Activated CD8-positive, alpha-beta memory T cell treated with anti-CD3 and anti-CD28 coated beads, Interleukin-2, amount 10 ng/mL, durations not matched to agents 7 days and 5 days (primary cell): ENCODE measurements at regions not wholly inside any gene's neighbourhood (a gene's known extent, or its start where the extent isn't known, plus 50 kb on each side); places are given as distances from the start of the nearest gene placed in this dataset.

Experiments
- ATAC-seq: fragments of 150-1000 bp; cut with Tn5 transposase; one replicate; pipeline ENCODE4 v1.10.0; 2021; ENCODE audit warnings: moderate library complexity
- CTCF ChIA-PET: fragments of 350-600 bp; sonication (Branson Sonifier 250); formaldehyde crosslinking; loops from one replicate; lab custom pipeline; 2021; ENCODE audit warnings: antibody characterized with exemption; lab: Charles Lee
- DNase-seq: peaks from one replicate; pipeline ENCODE4 v3.0.0-alpha.2; 2020
- H3K27ac Mint-ChIP-seq: one replicate; pipeline ENCODE4 v1.8.0; 2021; ENCODE audit warnings: mild to moderate bottlenecking, mixed read lengths
- H3K27me3 Mint-ChIP-seq: one replicate; pipeline ENCODE4 v1.8.0; 2021; ENCODE audit warnings: mixed read lengths
- H3K36me3 Mint-ChIP-seq: one replicate; pipeline ENCODE4 v1.8.0; 2021; ENCODE audit warnings: mild to moderate bottlenecking, mixed read lengths
- H3K4me1 Mint-ChIP-seq: one replicate; pipeline ENCODE4 v1.8.0; 2021; ENCODE audit warnings: mixed read lengths
- H3K4me3 Mint-ChIP-seq: one replicate; pipeline ENCODE4 v1.8.0; 2021; ENCODE audit warnings: mild to moderate bottlenecking, moderate library complexity, mixed read lengths
- H3K9me3 Mint-ChIP-seq: one replicate; pipeline ENCODE4 v1.8.0; 2022; ENCODE audit warnings: low read depth, mixed read lengths

DNA sequence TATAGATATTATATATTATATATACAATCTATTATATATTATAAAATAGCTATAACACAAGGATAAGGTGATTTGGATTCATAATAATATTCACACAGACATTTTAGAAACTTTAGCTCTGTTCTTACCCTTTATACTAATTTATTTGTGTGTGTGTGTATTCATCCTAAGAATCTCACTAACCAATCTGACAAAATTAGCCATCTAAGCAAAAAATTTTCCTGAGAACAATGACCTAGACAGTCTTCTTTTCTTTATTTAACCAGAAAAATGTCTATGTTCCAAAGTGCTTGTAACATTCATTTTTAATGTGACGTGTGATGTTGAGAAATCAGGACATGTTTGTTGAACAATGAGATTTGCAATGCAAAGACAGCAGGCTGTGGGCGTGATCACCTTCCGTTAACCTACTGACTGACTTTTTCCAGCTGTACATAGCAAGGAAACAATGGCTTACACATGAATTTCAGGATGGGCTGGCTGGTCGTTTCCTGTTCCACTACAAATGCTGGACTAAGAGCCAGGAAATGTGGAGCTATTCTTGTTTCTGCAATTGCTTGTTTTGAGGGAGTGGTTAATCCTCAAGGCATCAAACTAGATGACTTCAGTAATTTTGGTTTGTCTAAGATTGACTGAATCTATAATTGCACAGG is 634.6 kb upstream of the ARGLU1 start:
- ATAC-seq, result no peak
- Mint-ChIP-seq H3K27me3 (no peaks in the 10 kb centered on the region), H3K27ac (no peak overlapping the region), H3K9me3 (no peaks in the 10 kb centered on the region), H3K4me1 (no peaks in the 10 kb centered on the region), H3K4me3 (no peak overlapping the region), H3K36me3 (no peaks in the 10 kb centered on the region)
- CTCF ChIA-PET, result no interaction called here
- DNase-seq, result no peak

DNA sequence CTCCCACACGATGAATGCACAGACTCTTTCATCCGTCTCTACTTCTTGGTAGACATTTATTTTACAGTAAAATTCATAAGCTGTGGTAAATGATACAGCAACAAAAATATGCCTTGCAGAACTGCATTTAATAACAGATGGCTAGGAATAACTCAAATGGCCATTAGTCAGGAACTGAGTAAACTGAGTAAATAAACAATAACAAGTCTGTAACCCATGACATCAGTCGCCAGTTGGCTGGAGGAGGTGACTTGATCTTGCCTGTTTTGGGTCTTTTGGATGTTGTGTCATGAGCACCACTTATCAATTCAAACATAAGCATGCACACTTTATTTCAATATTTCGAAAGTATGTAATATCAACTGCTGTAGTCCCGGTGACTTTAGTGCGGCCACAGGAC is 632.6 kb upstream of the ARGLU1 start:
- DNase-seq, result no peak
- H3K27ac Mint-ChIP-seq, result no peak overlapping the region
- ATAC-seq, result no peak
- H3K36me3 Mint-ChIP-seq, result no peaks in the 10 kb centered on the region
- no peak overlapping the region for H3K4me3 Mint-ChIP-seq
- H3K4me1 Mint-ChIP-seq, result no peaks in the 10 kb centered on the region
- no peaks in the 10 kb centered on the region for H3K27me3 Mint-ChIP-seq
- H3K9me3 Mint-ChIP-seq, result no peaks in the 10 kb centered on the region
- CTCF ChIA-PET, result no interaction called here

DNA sequence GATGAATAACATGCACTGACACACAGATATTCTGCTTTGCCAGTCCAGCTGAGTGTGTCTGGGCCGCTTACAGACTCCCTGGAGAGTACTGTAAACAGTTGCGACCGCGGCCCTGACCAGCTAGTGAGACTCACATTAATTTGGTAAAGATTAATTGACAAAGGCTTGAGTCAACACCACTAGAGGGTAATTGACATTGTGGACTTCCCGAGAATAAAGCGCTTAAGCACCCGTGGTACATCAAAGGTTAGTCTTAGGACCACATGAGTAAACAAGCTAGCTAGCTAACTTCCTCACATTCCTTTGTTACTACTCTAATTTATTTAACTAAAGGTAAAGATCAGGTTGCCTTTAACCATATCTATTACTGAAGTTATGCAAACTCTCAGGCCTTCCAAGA is 624.4 kb upstream of the ARGLU1 start:
- ATAC-seq (no peak), DNase-seq (no peak)
- Mint-ChIP-seq H3K4me1 (no peaks in the 10 kb centered on the region), H3K9me3 (peaks cover 3% of the 10 kb centered on the region), H3K4me3 (no peak overlapping the region), H3K27ac (no peak overlapping the region), H3K27me3 (no peaks in the 10 kb centered on the region), H3K36me3 (no peaks in the 10 kb centered on the region)
- CTCF ChIA-PET, result no interaction called here

DNA sequence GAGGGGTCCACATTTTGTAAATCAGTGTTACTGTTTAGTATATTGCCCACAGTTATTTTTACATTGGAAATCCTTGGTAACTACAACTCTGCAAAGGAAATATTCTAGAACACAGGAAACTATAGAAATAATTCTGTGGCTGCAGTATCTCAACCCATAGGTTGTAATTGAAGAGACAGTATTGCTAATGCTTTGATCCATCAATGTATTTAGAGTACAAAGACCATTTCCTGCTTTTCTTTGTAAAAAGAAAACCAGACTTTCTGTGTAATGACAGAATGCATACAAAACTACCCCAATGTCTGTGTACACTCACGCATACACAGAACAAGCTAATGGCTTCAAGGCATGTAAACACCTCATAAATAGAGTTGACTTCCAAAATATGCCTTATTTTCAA is 622.1 kb upstream of the ARGLU1 start:
- H3K27ac Mint-ChIP-seq, result no peak overlapping the region
- ATAC-seq, result no peak
- no peaks in the 10 kb centered on the region for H3K4me1 Mint-ChIP-seq

DNA sequence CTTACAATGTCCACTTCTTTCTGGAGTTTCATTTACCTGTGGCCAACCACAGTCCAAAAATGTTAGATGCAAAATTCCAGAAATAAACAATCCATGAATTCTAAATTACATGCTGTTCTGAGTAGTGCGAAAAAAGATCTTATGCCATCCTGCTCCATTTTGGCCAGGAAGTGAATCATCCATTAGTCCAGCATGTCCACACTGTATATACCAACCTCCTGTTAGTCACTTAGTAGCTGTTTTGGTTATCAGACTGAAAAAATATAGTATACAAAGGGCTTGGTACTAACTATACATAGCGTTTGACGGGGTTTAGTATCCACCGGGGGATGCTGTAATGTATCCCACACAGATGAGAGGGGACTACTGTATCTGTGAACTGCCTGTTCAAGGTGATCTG is 618.0 kb upstream of the ARGLU1 start:
- no peaks in the 10 kb centered on the region for H3K27me3 Mint-ChIP-seq
- H3K36me3 Mint-ChIP-seq, result no peaks in the 10 kb centered on the region
- ATAC-seq, result no peak
- no peak overlapping the region for H3K27ac Mint-ChIP-seq
- no peaks in the 10 kb centered on the region for H3K4me1 Mint-ChIP-seq
- CTCF ChIA-PET, result no interaction called here
- DNase-seq, result no peak
- H3K4me3 Mint-ChIP-seq, result no peak overlapping the region
- H3K9me3 Mint-ChIP-seq, result peaks cover 7% of the 10 kb centered on the region

More for the DNA sequence above, 622.1 kb upstream of the ARGLU1 start:
- no peak overlapping the region for H3K4me3 Mint-ChIP-seq
- no peaks in the 10 kb centered on the region for H3K36me3 Mint-ChIP-seq
- no peak for DNase-seq
- CTCF ChIA-PET, result no interaction called here
- peaks cover 6% of the 10 kb centered on the region for H3K9me3 Mint-ChIP-seq
- no peaks in the 10 kb centered on the region for H3K27me3 Mint-ChIP-seq

DNA sequence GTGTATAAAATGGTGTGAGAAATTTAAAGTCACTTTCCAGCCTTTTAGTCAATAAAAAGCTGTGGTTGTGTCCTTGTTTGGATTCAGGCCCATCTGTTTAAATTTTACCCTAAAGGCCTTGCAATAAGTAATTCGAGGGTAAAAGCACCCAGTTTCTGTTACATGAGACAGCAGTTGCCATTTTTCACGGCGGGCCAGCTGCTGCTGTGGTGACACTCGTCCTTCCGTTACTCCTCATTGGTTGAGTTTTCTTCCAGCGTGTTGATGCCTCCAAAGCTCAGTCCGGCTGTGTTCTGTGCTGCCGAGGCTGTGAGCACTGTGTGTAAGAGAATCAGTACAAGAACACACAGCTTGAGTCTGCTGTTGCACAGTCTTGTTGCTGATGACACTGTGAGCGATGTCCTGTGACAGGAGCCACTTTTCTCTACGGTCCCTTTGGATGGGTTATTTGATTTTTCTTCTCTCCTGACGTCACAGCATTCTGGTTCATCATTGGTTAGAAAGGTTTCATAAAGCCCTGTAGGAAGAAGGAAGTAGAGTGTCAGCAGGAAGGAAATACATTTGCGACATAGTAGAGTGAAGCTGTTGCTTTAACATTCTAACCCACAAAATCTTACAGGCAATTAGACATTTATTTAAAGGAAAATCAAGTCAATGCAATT is 602.5 kb upstream of the ARGLU1 start:
- Mint-ChIP-seq H3K4me1 (no peaks in the 10 kb centered on the region), H3K9me3 (peaks cover 10% of the 10 kb centered on the region), H3K36me3 (no peaks in the 10 kb centered on the region), H3K4me3 (no peak overlapping the region), H3K27me3 (no peaks in the 10 kb centered on the region), H3K27ac (no peak overlapping the region)
- ATAC-seq, result no peak
- CTCF ChIA-PET, result no interaction called here
- no peak for DNase-seq

DNA sequence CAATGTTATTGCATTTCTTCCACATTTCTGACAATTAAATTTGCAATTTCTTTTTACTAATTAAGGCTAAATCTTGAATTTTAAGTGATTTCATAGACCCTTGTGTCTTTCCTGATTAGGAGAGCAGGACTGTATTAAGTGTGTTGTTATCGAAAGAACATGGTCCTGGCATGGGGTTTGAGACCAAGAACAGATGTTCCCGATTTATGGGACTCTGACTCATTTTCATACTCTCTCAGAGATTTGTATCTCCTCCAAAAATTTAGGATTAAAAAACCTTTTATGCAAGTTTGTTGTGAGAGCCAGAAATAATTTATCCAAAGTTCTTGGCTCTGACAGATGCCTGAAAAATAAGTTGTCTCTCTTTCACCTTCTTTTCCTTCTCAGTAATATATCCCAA is 589.3 kb upstream of the ARGLU1 start:
- ATAC-seq (no peak), DNase-seq (no peak)
- Mint-ChIP-seq H3K27ac (no peak overlapping the region), H3K4me1 (no peaks in the 10 kb centered on the region), H3K27me3 (no peaks in the 10 kb centered on the region), H3K4me3 (no peak overlapping the region), H3K36me3 (no peaks in the 10 kb centered on the region), H3K9me3 (peaks cover 2% of the 10 kb centered on the region)
- CTCF ChIA-PET, result no interaction called here

DNA sequence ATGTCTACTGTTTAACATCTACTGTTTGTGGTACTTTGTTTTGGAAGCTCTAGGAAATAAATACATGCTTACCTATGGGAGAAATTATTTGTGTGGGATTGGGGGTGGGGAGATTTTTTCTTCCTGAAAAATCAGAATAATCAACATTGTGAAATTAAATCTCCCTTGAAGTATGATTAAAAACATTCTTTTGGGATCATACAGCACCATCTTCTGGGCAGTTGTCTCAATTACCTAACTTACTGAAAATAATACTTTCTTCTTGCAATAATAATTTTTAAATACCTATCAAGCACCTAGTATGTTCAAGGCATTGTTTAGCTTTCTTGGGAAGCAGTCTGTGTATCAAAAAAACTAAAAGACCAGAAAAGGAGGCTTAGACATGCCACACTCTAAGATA is 576.5 kb upstream of the ARGLU1 start:
- Mint-ChIP-seq H3K27ac (no peak overlapping the region), H3K27me3 (no peaks in the 10 kb centered on the region), H3K4me3 (no peak overlapping the region), H3K9me3 (peaks cover 5% of the 10 kb centered on the region), H3K4me1 (no peaks in the 10 kb centered on the region), H3K36me3 (no peaks in the 10 kb centered on the region)
- no peak for DNase-seq
- CTCF ChIA-PET, result no interaction called here
- ATAC-seq, result no peak

DNA sequence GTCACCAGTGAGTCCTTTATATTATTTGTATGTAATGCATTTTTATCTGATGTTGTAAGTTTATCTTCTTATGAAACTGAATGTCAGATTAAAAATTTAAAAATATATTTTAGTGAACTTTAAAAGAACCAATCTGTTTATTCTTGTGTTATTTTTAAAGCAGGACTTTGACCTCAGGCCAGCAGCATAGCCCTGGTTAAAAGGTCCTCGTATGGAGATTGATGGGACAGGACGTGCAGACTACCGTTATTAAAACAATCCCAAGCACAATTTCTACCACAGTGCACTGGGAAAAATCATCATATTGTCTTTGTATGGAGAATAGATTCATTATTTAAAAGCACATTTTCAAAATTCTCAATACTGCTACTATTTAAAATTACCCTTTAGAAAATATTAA is 573.8 kb upstream of the ARGLU1 start:
- DNase-seq (no peak), ATAC-seq (no peak)
- H3K4me1 Mint-ChIP-seq, result no peaks in the 10 kb centered on the region
- no peak overlapping the region for H3K27ac Mint-ChIP-seq
- H3K9me3 Mint-ChIP-seq, result no peaks in the 10 kb centered on the region
- H3K4me3 Mint-ChIP-seq, result no peak overlapping the region
- CTCF ChIA-PET, result no interaction called here
- no peaks in the 10 kb centered on the region for H3K36me3 Mint-ChIP-seq
- H3K27me3 Mint-ChIP-seq, result no peaks in the 10 kb centered on the region

DNA sequence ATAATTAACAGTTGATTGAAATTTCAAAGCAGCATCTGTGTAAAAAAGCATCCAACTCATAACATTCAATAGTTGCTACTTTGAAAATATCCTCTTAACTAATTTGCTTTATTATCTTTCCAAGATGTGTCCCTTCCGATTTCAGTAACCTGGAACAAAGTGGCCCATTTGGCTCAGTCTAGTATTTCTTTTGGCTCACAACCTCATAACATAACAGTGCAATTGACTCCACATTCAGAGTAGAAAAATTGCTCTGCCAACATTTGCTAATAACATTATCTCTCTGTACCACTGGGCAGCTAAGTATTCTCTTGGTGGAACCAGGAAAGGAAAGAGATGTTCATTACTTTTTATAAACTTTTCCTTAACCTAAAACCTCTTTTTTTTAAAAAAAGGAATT is 571.1 kb upstream of the ARGLU1 start:
- DNase-seq (no peak), ATAC-seq (no peak)
- CTCF ChIA-PET, result no interaction called here
- Mint-ChIP-seq H3K4me1 (no peaks in the 10 kb centered on the region), H3K36me3 (no peaks in the 10 kb centered on the region), H3K9me3 (peaks cover 4% of the 10 kb centered on the region), H3K27ac (no peak overlapping the region), H3K4me3 (no peak overlapping the region), H3K27me3 (no peaks in the 10 kb centered on the region)

DNA sequence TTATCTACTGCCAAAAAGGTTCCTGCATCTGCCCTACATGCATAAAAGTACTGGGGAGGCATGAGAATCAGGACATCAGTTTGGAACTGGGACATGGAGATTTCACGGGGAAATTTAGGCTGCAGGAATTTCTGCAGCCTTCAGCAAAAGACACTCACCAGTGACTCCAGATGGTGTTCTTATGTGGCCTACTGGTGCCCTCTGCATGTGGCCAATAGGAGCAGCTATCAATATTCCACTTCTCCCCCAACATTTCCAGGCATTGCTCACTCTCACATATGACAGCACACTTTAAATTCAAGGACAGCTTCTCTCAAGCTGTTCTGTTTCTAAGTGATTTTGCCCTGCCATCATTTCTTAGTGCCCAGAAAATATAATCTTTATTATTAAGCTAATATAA is 570.5 kb upstream of the ARGLU1 start:
- peaks cover 4% of the 10 kb centered on the region for H3K9me3 Mint-ChIP-seq
- H3K27ac Mint-ChIP-seq, result no peak overlapping the region
- DNase-seq, result no peak
- H3K27me3 Mint-ChIP-seq, result no peaks in the 10 kb centered on the region
- H3K4me1 Mint-ChIP-seq, result no peaks in the 10 kb centered on the region
- no peaks in the 10 kb centered on the region for H3K36me3 Mint-ChIP-seq
- ATAC-seq, result no peak
- no peak overlapping the region for H3K4me3 Mint-ChIP-seq
- CTCF ChIA-PET, result no interaction called here

DNA sequence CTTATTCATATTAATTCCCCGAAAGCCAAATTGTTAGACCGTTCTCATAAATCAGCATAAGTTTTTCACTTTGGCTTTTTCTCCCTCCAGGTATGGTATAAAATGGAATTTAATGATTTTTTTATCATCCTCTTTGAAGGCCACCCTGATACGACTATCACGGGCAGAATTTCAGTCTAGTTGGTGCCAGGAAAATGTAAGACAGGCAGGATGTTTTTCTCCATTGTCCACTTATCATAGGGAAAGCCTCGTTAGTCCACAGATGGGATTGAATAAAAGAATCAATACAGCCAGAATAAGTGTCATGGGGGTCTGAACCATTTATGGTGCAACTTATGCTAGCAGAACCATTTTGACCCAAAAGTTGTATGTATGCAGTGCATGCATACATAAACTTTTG is 566.0 kb upstream of the ARGLU1 start:
- H3K9me3 Mint-ChIP-seq, result peaks cover 6% of the 10 kb centered on the region
- no peak overlapping the region for H3K27ac Mint-ChIP-seq
- no peak for DNase-seq
- H3K4me3 Mint-ChIP-seq, result no peak overlapping the region
- ATAC-seq, result no peak
- no peaks in the 10 kb centered on the region for H3K4me1 Mint-ChIP-seq
- no peaks in the 10 kb centered on the region for H3K27me3 Mint-ChIP-seq
- no peaks in the 10 kb centered on the region for H3K36me3 Mint-ChIP-seq
- CTCF ChIA-PET, result no interaction called here

DNA sequence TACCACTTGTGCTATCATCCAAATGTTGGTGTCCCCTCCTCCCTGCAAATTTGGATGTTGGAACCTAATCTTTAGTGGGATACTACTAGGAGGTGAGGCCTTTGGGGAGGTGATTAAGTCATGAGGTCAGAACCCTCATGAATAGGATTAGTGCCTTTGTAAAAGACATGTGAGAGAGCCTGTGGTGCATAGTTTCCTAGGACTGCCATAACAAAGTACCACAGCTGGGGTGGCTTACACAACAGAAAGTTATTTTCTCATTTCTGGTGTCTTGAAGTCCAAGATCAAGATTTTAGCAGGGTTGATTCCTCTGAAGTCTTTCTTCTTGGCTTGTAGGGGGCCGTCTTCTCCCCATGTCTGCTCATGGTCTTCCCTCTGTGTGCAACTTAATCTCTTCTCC is 562.6 kb upstream of the ARGLU1 start:
- Mint-ChIP-seq H3K27ac (no peak overlapping the region), H3K36me3 (no peaks in the 10 kb centered on the region), H3K27me3 (no peaks in the 10 kb centered on the region), H3K4me1 (no peaks in the 10 kb centered on the region), H3K4me3 (no peak overlapping the region), H3K9me3 (peaks cover 4% of the 10 kb centered on the region)
- ATAC-seq (no peak), DNase-seq (no peak)
- CTCF ChIA-PET, result no interaction called here

DNA sequence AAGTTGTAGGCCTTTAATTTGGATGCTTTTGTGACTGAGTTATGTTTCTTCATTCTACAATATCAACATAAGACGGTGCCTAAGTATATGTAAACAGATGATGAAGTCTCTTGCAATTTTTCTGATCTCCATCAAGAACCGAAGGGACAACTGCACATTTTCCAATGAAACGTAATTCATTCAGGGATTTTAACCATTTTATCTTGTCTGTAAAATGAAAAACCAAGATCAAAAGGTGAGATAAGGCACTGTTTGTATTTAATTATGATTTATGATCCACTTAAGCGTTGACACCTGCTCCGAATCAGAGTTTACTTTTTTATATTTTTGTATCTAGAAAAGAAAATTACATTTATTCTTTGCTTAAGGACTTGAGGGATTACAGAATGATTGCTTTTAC is 556.8 kb upstream of the ARGLU1 start:
- Mint-ChIP-seq H3K27me3 (no peaks in the 10 kb centered on the region), H3K27ac (no peak overlapping the region), H3K4me3 (no peak overlapping the region), H3K36me3 (no peaks in the 10 kb centered on the region), H3K9me3 (no peaks in the 10 kb centered on the region), H3K4me1 (no peaks in the 10 kb centered on the region)
- ATAC-seq (no peak), DNase-seq (no peak)
- CTCF ChIA-PET, result no interaction called here
